Stimulated activated memory B cell treated with anti-CD40 and anti-IgM and Interleukin-4, amounts not matched to agents 10 μg/mL and 1 μg/mL and 100 μg/mL, for 72 hours (primary cell): ENCODE measurements at regions not wholly inside any gene's neighbourhood (a gene's known extent, or its start where the extent isn't known, plus 50 kb on each side); places are given as distances from the start of the nearest gene placed in this dataset.

Source experiments
- ATAC-seq: fragments of 150-1000 bp; cut with Tn5 transposase; 2 replicates; pipeline ENCODE4 v1.10.0; 2021
- H3K27ac Mint-ChIP-seq: one replicate; pipeline ENCODE4 v1.8.0; 2022; ENCODE audit warnings: mild to moderate bottlenecking, mixed read lengths
- H3K27me3 Mint-ChIP-seq: one replicate; pipeline ENCODE4 v1.8.0; 2022; ENCODE audit warnings: mixed read lengths
- H3K36me3 Mint-ChIP-seq: one replicate; pipeline ENCODE4 v1.8.0; 2022; ENCODE audit warnings: mixed read lengths
- H3K4me1 Mint-ChIP-seq: one replicate; pipeline ENCODE4 v1.8.0; 2022; ENCODE audit warnings: mixed read lengths
- H3K4me3 Mint-ChIP-seq: one replicate; pipeline ENCODE4 v1.8.0; 2022; ENCODE audit warnings: mild to moderate bottlenecking, moderate library complexity, mixed read lengths
- H3K9me3 Mint-ChIP-seq: one replicate; pipeline ENCODE4 v1.8.0; 2022; ENCODE audit warnings: mixed read lengths

- no peak for ATAC-seq
- H3K4me1 Mint-ChIP-seq: no peaks in the 10 kb centered on the region
Observed at GRCh38 chr4:141575884-141576283, 60.5 kb upstream of the IL15 start.

GRCh38 chr4:141576585-141577110 is 59.7 kb upstream of the IL15 start:
- Mint-ChIP-seq H3K27me3 (peaks cover 8% of the 10 kb centered on the region), H3K4me3 (no peak overlapping the region), H3K36me3 (no peaks in the 10 kb centered on the region), H3K27ac (no peak overlapping the region), H3K4me1 (no peaks in the 10 kb centered on the region), H3K9me3 (no peaks in the 10 kb centered on the region)
- ATAC-seq: no peak

More at GRCh38 chr4:141575884-141576283, 60.5 kb upstream of the IL15 start:
- peaks cover 8% of the 10 kb centered on the region for H3K27me3 Mint-ChIP-seq
- H3K4me3 Mint-ChIP-seq: no peak overlapping the region
- H3K36me3 Mint-ChIP-seq: no peaks in the 10 kb centered on the region
- no peaks in the 10 kb centered on the region for H3K9me3 Mint-ChIP-seq
- no peak overlapping the region for H3K27ac Mint-ChIP-seq

- H3K9me3 Mint-ChIP-seq: peaks cover 4% of the 10 kb centered on the region
- H3K36me3 Mint-ChIP-seq: no peaks in the 10 kb centered on the region
Observed at GRCh38 chr4:141578451-141578850, 57.9 kb upstream of the IL15 start.

GRCh38 chr4:141580523-141580922 is 55.9 kb upstream of the IL15 start:
- no peak overlapping the region for H3K27ac Mint-ChIP-seq
- peaks cover 8% of the 10 kb centered on the region for H3K27me3 Mint-ChIP-seq
- no peak for ATAC-seq
- H3K4me1 Mint-ChIP-seq: no peaks in the 10 kb centered on the region
- H3K4me3 Mint-ChIP-seq: no peak overlapping the region
- H3K9me3 Mint-ChIP-seq: peaks cover 14% of the 10 kb centered on the region
- H3K36me3 Mint-ChIP-seq: no peaks in the 10 kb centered on the region

More at GRCh38 chr4:141578451-141578850, 57.9 kb upstream of the IL15 start:
- no peak for ATAC-seq
- no peak overlapping the region for H3K27ac Mint-ChIP-seq
- no peaks in the 10 kb centered on the region for H3K4me1 Mint-ChIP-seq
- no peak overlapping the region for H3K4me3 Mint-ChIP-seq
- peaks cover 8% of the 10 kb centered on the region for H3K27me3 Mint-ChIP-seq
